HCT116 (cell line): ENCODE measurements at regions not wholly inside any gene's neighbourhood (a gene's known extent, or its start where the extent isn't known, plus 50 kb on each side); places are given as distances from the start of the nearest gene placed in this dataset.

Experiments
- CEBPB ChIP-seq: IDR thresholded peaks from 2 replicates; pipeline ENCODE4 v1.6.1; 2012; ENCODE audit warnings: low read depth
- EZH2 ChIP-seq: fragments of 200-600 bp; sonication (generic); IDR thresholded peaks from 2 replicates; pipeline ENCODE4 v1.6.1; 2017; ENCODE audit warnings: antibody characterized with exemption, mixed run types
- POLR2A ChIP-seq: IDR thresholded peaks from 2 replicates; pipeline ENCODE4 v1.7.0; 2011; ENCODE audit warnings: borderline replicate concordance; ENCODE audit not compliant: insufficient read depth, insufficient read length; ENCODE audit errors: extremely low read depth
- TF ChIP-seq, protein P1 (sequence below), 3 experiments: fragments of 200-600 bp in 1 of 3; sonication (generic) in 1 of 3; IDR thresholded peaks in 2 of 3; conservative IDR thresholded peaks in 1 of 3; 2 replicates each; pipeline ENCODE4 v1.5.1; 2012 to 2017; ENCODE audit warnings: low read depth in 2 of 3, low read length in 2 of 3, antibody characterized with exemption in 1 of 3, borderline replicate concordance in 1 of 3, control low read depth in 1 of 3, mild to moderate bottlenecking in 1 of 3, mixed read lengths in 1 of 3, mixed run types in 1 of 3, moderate library complexity in 1 of 3; ENCODE audit not compliant: insufficient read depth in 1 of 3
- TF ChIP-seq, protein P2 (sequence below): IDR thresholded peaks from 2 replicates; pipeline ENCODE4 v1.6.1; 2011; ENCODE audit warnings: mild to moderate bottlenecking, low read length, moderate library complexity; ENCODE audit not compliant: insufficient replicate concordance; ENCODE audit errors: extremely low read depth
- TF ChIP-seq, protein P3 (sequence below): IDR thresholded peaks from 2 replicates; pipeline ENCODE4 v1.6.1; 2012; ENCODE audit warnings: low read depth

DNA sequence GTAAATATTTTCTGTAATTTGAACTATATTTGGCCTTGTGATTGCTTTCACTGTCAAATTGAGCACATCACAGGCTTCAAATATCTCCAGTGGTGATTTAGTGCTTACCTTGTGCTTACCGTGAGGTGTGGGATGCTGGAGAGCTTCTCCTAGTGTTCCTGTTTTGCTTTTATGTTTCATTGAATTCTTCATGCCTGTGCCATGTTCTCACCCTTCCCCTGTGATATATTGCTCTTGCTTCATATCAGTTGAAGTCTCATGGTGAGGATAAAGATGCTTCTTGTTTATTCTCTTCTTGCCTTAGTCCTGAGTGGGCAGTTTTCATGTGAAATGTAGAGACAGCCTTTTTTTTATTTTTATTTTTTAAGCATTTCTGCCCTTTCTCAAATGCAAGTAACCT is 198.0 kb upstream of the PDGFD start:
- TF ChIP-seq, protein P1, sequence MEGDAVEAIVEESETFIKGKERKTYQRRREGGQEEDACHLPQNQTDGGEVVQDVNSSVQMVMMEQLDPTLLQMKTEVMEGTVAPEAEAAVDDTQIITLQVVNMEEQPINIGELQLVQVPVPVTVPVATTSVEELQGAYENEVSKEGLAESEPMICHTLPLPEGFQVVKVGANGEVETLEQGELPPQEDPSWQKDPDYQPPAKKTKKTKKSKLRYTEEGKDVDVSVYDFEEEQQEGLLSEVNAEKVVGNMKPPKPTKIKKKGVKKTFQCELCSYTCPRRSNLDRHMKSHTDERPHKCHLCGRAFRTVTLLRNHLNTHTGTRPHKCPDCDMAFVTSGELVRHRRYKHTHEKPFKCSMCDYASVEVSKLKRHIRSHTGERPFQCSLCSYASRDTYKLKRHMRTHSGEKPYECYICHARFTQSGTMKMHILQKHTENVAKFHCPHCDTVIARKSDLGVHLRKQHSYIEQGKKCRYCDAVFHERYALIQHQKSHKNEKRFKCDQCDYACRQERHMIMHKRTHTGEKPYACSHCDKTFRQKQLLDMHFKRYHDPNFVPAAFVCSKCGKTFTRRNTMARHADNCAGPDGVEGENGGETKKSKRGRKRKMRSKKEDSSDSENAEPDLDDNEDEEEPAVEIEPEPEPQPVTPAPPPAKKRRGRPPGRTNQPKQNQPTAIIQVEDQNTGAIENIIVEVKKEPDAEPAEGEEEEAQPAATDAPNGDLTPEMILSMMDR (IDR thresholded peaks at IDR 0.05 in 2 of 3, conservative IDR thresholded peaks at IDR 0.05 in 1 of 3; ENCODE audit: borderline replicate concordance in 1 of 3, insufficient read depth in 1 of 3, low read depth in 2 of 3, low read length in 2 of 3): no peak
- TF ChIP-seq CEBPB: no peak
- TF ChIP-seq POLR2A: no peak
- TF ChIP-seq, protein P2, sequence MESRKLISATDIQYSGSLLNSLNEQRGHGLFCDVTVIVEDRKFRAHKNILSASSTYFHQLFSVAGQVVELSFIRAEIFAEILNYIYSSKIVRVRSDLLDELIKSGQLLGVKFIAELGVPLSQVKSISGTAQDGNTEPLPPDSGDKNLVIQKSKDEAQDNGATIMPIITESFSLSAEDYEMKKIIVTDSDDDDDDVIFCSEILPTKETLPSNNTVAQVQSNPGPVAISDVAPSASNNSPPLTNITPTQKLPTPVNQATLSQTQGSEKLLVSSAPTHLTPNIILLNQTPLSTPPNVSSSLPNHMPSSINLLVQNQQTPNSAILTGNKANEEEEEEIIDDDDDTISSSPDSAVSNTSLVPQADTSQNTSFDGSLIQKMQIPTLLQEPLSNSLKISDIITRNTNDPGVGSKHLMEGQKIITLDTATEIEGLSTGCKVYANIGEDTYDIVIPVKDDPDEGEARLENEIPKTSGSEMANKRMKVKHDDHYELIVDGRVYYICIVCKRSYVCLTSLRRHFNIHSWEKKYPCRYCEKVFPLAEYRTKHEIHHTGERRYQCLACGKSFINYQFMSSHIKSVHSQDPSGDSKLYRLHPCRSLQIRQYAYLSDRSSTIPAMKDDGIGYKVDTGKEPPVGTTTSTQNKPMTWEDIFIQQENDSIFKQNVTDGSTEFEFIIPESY: no peak
- TF ChIP-seq, protein P3, sequence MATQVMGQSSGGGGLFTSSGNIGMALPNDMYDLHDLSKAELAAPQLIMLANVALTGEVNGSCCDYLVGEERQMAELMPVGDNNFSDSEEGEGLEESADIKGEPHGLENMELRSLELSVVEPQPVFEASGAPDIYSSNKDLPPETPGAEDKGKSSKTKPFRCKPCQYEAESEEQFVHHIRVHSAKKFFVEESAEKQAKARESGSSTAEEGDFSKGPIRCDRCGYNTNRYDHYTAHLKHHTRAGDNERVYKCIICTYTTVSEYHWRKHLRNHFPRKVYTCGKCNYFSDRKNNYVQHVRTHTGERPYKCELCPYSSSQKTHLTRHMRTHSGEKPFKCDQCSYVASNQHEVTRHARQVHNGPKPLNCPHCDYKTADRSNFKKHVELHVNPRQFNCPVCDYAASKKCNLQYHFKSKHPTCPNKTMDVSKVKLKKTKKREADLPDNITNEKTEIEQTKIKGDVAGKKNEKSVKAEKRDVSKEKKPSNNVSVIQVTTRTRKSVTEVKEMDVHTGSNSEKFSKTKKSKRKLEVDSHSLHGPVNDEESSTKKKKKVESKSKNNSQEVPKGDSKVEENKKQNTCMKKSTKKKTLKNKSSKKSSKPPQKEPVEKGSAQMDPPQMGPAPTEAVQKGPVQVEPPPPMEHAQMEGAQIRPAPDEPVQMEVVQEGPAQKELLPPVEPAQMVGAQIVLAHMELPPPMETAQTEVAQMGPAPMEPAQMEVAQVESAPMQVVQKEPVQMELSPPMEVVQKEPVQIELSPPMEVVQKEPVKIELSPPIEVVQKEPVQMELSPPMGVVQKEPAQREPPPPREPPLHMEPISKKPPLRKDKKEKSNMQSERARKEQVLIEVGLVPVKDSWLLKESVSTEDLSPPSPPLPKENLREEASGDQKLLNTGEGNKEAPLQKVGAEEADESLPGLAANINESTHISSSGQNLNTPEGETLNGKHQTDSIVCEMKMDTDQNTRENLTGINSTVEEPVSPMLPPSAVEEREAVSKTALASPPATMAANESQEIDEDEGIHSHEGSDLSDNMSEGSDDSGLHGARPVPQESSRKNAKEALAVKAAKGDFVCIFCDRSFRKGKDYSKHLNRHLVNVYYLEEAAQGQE: no peak
- no peak for TF ChIP-seq EZH2
